ENCODE measurements at regions not wholly inside any gene's neighbourhood (a gene's known extent, or its start where the extent isn't known, plus 50 kb on each side); places are given as distances from the start of the nearest gene placed in this dataset.

DNA sequence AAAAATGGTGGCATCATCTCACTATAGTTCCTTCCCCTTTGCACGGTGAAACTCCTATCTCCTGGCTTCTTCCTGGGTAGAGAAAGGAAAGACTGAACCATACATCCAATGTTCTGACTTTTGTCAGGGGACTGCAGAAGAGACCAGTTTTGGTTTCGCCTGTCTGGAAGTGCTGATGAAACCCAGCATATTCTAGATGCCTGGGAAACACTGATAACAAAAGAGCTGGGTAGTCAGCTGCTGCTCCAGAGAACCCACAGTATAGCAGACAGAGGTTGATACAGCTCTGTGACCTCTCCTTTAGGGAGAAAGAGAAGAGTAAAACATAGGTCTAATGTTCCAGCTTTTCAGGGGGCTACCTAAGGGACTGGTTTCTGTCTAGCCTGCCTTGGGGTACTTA, 695.3 kb downstream of the DIAPH3 start:
- WGBS, 2 donors, result 87 to 91% methylated on average over 2 of the region's 2 CpGs
- Histone ChIP-seq H3K27ac (no peak overlapping the region), H3K4me3 (no peak overlapping the region), H3K4me1 (no peaks in the 10 kb centered on the region), H3K27me3 (no peaks in the 10 kb centered on the region), H3K9me3 (no peaks in the 10 kb centered on the region), H3K36me3 (no peaks in the 10 kb centered on the region)
- intact Hi-C loops (cut with DNase I), result no loop called here
- TF ChIP-seq POLR2A (IDR thresholded peaks at IDR 0.05) (no peak), POLR2AphosphoS5 (IDR thresholded peaks at IDR 0.05) (no peak), EP300 (IDR thresholded peaks at IDR 0.05) (no peak)
- TF ChIP-seq, protein P1, sequence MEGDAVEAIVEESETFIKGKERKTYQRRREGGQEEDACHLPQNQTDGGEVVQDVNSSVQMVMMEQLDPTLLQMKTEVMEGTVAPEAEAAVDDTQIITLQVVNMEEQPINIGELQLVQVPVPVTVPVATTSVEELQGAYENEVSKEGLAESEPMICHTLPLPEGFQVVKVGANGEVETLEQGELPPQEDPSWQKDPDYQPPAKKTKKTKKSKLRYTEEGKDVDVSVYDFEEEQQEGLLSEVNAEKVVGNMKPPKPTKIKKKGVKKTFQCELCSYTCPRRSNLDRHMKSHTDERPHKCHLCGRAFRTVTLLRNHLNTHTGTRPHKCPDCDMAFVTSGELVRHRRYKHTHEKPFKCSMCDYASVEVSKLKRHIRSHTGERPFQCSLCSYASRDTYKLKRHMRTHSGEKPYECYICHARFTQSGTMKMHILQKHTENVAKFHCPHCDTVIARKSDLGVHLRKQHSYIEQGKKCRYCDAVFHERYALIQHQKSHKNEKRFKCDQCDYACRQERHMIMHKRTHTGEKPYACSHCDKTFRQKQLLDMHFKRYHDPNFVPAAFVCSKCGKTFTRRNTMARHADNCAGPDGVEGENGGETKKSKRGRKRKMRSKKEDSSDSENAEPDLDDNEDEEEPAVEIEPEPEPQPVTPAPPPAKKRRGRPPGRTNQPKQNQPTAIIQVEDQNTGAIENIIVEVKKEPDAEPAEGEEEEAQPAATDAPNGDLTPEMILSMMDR (IDR thresholded peaks at IDR 0.05), result no peak
- no peak for DNase-seq

DNA sequence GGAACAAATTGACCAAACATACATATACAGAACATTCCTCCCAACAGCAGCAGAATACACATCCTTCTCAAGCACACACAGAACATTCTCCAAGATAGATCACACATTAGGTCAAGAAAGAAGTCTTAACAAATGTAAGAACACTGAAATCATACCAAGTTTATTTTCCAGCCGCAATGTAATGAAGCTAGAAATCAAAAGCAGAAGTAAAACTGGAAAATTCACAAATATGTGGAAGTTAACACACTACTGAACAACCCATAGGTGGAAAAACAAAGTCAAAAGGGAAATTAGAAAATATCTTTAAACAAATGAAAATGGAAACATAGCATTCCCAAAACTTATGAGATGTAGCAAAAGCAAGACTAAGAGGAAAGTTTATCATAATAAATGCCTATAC, 692.6 kb downstream of the DIAPH3 start:
- Histone ChIP-seq H3K36me3 (no peaks in the 10 kb centered on the region), H3K9me3 (no peaks in the 10 kb centered on the region), H3K4me1 (no peaks in the 10 kb centered on the region), H3K4me3 (no peak overlapping the region), H3K27me3 (no peaks in the 10 kb centered on the region), H3K27ac (no peak overlapping the region)
- intact Hi-C loops (cut with DNase I), result no loop called here
- no peak for DNase-seq
- TF ChIP-seq POLR2AphosphoS5 (IDR thresholded peaks at IDR 0.05) (no peak), EP300 (IDR thresholded peaks at IDR 0.05) (no peak), POLR2A (IDR thresholded peaks at IDR 0.05) (no peak)
- TF ChIP-seq, protein P1 (IDR thresholded peaks at IDR 0.05), result no peak
- 43 to 92% methylated on average over 1 of the region's 1 CpG for WGBS, 2 donors

DNA sequence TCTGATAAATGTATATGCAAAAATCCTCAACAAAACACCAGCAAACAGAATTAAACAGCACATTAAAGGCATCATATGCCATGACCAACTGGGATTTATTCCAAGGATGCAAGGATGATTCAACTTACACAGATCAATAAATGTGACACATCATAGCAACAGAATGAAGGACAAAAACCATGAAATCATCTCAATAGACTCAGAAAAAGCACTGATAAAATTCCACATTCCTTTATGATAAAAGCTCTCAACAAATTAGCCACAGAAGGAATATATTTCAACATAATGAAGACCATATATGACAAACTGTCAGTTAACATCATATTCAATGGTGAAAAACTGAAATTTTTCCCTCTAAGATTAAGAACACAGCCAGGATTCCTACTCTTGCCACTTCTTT, 691.6 kb downstream of the DIAPH3 start:
- intact Hi-C loops (cut with DNase I), result no loop called here
- TF ChIP-seq, protein P1 (IDR thresholded peaks at IDR 0.05), result no peak
- TF ChIP-seq EP300 (IDR thresholded peaks at IDR 0.05) (no peak), POLR2A (IDR thresholded peaks at IDR 0.05) (no peak), POLR2AphosphoS5 (IDR thresholded peaks at IDR 0.05) (no peak)
- H3K36me3 ChIP-seq, result no peaks in the 10 kb centered on the region

DNA sequence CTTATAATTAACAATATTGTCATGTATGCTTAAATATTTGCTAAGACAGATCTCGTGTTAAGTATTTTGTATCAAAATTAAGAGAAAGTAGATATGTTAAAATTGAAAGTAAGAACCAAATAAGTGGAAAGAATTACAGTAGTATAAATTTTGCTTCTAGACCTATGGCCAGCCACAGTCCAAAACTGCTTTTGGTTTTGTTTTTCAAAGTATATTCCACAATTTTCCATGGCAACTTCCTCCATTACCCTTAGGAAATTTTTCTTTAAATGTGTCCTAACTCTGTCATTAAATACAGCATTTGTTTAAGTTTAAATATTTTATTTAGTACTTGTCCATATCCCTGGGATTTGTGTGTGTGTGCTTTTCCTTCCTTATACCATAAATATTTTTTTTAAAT, 689.0 kb downstream of the DIAPH3 start:
- intact Hi-C loops (cut with DNase I), result no loop called here
- Histone ChIP-seq H3K36me3 (no peaks in the 10 kb centered on the region), H3K9me3 (no peaks in the 10 kb centered on the region), H3K4me1 (no peaks in the 10 kb centered on the region), H3K4me3 (no peak overlapping the region), H3K27me3 (no peaks in the 10 kb centered on the region), H3K27ac (no peak overlapping the region)
- 46 to 69% methylated on average over 1 of the region's 1 CpG for WGBS, 2 donors
- DNase-seq, result no peak
- TF ChIP-seq, protein P1 (IDR thresholded peaks at IDR 0.05), result no peak
- no peak for TF ChIP-seq EP300 (IDR thresholded peaks at IDR 0.05)
- TF ChIP-seq POLR2AphosphoS5 (IDR thresholded peaks at IDR 0.05), result no peak
- no peak for TF ChIP-seq POLR2A (IDR thresholded peaks at IDR 0.05)

More for the DNA sequence above, 691.6 kb downstream of the DIAPH3 start:
- no peaks in the 10 kb centered on the region for H3K9me3 ChIP-seq
- no peak for DNase-seq
- no peaks in the 10 kb centered on the region for H3K4me1 ChIP-seq
- no peaks in the 10 kb centered on the region for H3K27me3 ChIP-seq
- no peak overlapping the region for H3K4me3 ChIP-seq
- H3K27ac ChIP-seq, result no peak overlapping the region

DNA sequence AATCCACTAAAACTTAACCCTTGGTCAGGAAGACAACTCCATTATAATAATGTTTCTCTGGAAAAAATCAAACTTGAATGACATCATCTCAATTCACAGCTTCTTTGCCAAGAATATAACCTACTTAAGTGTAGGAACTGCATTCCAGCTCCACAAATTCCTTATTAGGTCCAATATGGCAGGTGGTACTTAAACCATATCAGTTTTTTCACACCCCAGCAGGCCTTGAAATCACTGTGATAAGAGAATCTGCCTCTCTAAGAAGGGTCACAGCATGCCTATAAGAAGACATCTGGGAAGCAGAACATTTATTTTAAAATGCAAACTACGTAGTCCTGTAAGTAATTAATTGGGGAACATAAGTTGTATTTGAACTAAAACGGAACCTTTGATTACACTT, 687.8 kb downstream of the DIAPH3 start:
- H3K4me1 ChIP-seq, result no peaks in the 10 kb centered on the region
- H3K27me3 ChIP-seq, result no peaks in the 10 kb centered on the region
- TF ChIP-seq POLR2AphosphoS5 (IDR thresholded peaks at IDR 0.05) (no peak), POLR2A (IDR thresholded peaks at IDR 0.05) (no peak), EP300 (IDR thresholded peaks at IDR 0.05) (no peak)
- TF ChIP-seq, protein P1 (IDR thresholded peaks at IDR 0.05), result no peak
- no peaks in the 10 kb centered on the region for H3K9me3 ChIP-seq
- H3K27ac ChIP-seq, result peak overlapping the region in 1 of 4 donors; percentile 4
- no peaks in the 10 kb centered on the region for H3K36me3 ChIP-seq
- 80 to 85% methylated on average over 2 of the region's 2 CpGs for WGBS, 2 donors
- H3K4me3 ChIP-seq, result no peak overlapping the region
- no peak for DNase-seq
- intact Hi-C loops (cut with DNase I), result no loop called here

All from sigmoid colon (tissue), 6 donors.